ENCODE measurements at regions not wholly inside any gene's neighbourhood (a gene's known extent, or its start where the extent isn't known, plus 50 kb on each side); places are given as distances from the start of the nearest gene placed in this dataset.

DNA sequence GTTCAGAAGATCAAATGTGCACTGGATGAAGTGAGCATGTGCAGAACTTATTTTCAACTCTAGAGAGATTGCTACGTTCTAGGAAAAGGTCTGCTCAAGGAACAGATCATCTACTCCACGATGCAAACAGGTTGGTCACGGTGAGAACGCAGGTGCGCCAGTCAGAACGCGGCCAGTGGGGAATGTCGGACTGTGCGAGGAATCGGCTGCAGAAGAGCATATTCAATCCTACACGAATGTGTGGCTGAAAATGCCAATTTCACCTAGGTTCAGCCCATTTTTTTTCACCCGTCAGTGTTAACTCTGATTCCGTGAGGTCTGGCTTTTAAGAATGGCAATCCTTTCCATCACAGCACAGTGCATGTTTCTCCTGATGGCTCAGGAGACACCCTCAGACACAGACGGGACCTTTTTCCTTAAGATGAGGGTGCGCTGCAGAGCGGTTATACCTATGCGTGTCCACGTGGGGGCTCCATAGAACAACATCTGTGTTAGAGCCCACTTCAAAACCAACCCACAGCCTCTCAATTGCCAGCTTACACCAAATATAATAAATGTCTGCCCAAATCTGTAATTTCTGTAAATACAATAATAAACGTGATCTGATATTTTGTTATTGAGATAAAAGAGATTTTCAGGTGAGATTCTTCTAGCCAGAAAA lies 250.4 kb downstream of the FOXA2 start:
- Histone ChIP-seq H3K27me3 (ENCODE audit: insufficient read depth, low read length) (no peaks in the 10 kb centered on the region), H3K9me3 (ENCODE audit: control insufficient read depth in 1 of 2, low read length in 2 of 2) (no peaks in the 10 kb centered on the region), H3K4me1 (ENCODE audit: insufficient read depth, low read length) (no peaks in the 10 kb centered on the region), H3K36me3 (ENCODE audit: insufficient read depth, low read length) (no peaks in the 10 kb centered on the region), H3K27ac (ENCODE audit: low read depth, low read length) (no peak overlapping the region), H3K4me3 (ENCODE audit: low read length in 2 of 2) (no peak overlapping the region)
- DNase-seq: no peak
- H3K27ac Mint-ChIP-seq: no peak overlapping the region
- peaks cover 0 to 1% of the 10 kb centered on the region in 2 donors for H3K36me3 Mint-ChIP-seq
- no peak overlapping the region for H3K4me3 Mint-ChIP-seq
- peaks cover 0 to 4% (median 2%) of the 10 kb centered on the region in 8 donors for H3K9me3 Mint-ChIP-seq
- ChIA-PET CTCF (ENCODE audit: partially characterized antibody) (no interaction called here), POLR2A (ENCODE audit: partially characterized antibody) (no interaction called here)
- intact Hi-C loops (cut with micrococcal nuclease): no loop called here
- H3K27me3 Mint-ChIP-seq: no peaks in the 10 kb centered on the region
- peaks cover 0 to 1% (median under 1%) of the 10 kb centered on the region in 4 donors for H3K4me1 Mint-ChIP-seq

DNA sequence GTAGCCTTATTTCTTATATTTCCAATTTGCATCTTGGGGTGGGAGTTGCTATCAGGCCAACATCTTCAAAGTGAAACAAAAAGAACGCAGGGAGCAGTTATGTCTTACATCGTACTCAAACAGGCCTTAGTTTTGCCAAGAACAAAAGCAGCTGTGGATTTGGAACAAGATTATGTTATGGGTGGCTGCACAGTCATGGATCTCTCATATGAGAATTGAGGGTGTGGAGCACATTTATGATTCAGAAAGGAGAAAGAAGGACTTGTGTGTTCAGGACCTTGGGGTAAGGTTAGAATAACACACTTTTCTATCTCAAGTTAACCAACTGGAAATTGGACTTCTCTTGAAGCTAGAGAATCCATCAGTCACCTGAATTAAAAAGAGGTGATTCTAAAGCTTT lies 259.9 kb downstream of the FOXA2 start:
- H3K27me3 Mint-ChIP-seq: no peaks in the 10 kb centered on the region

DNA sequence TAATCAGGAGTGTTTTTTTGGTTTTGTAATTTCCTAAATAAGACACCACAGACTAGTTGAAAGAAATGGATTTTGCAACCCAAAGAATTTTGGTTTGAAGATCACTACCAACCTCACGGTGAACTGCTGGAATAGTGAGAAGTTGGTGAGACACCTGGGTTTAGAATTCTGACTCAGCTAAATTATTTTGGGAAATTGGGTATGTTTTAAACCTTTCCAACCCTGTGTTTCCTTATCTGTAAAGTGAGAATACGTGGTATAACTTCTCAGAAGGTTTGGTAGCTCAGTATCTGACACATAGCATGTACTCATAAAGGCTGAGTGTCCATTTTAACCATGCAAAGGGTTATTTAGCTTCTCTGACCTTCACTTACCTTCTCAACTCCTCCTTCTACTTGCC lies 261.9 kb downstream of the FOXA2 start:
- no peaks in the 10 kb centered on the region for H3K27me3 ChIP-seq (ENCODE audit: insufficient read depth, low read length)
- H3K4me3 ChIP-seq (ENCODE audit: low read length in 2 of 2): no peak overlapping the region
- no peak overlapping the region for H3K27ac ChIP-seq (ENCODE audit: low read depth, low read length)
- H3K27me3 Mint-ChIP-seq: peaks cover 0 to 2% of the 10 kb centered on the region in 2 donors
- H3K36me3 Mint-ChIP-seq: peaks cover 0 to 3% of the 10 kb centered on the region in 2 donors
- ChIA-PET CTCF (ENCODE audit: partially characterized antibody) (no interaction called here), POLR2A (ENCODE audit: partially characterized antibody) (no interaction called here)
- H3K4me1 ChIP-seq (ENCODE audit: insufficient read depth, low read length): no peaks in the 10 kb centered on the region
- no peak overlapping the region for H3K27ac Mint-ChIP-seq
- H3K36me3 ChIP-seq (ENCODE audit: insufficient read depth, low read length): no peaks in the 10 kb centered on the region
- intact Hi-C loops (cut with micrococcal nuclease): no loop called here
- no peaks in the 10 kb centered on the region for H3K4me1 Mint-ChIP-seq
- peaks cover 0 to 9% (median 4%) of the 10 kb centered on the region in 8 donors for H3K9me3 Mint-ChIP-seq
- H3K4me3 Mint-ChIP-seq: no peak overlapping the region
- no peaks in the 10 kb centered on the region for H3K9me3 ChIP-seq (ENCODE audit: control insufficient read depth in 1 of 2, low read length in 2 of 2)
- DNase-seq: no peak

More for the DNA sequence above, 259.9 kb downstream of the FOXA2 start:
- Mint-ChIP-seq H3K36me3 (no peaks in the 10 kb centered on the region), H3K9me3 (peaks cover 0 to 9% (median under 1%) of the 10 kb centered on the region in 8 donors), H3K4me3 (no peak overlapping the region), H3K4me1 (no peaks in the 10 kb centered on the region), H3K27ac (no peak overlapping the region)
- Histone ChIP-seq H3K27ac (ENCODE audit: low read depth, low read length) (no peak overlapping the region), H3K27me3 (ENCODE audit: insufficient read depth, low read length) (no peaks in the 10 kb centered on the region), H3K9me3 (ENCODE audit: control insufficient read depth in 1 of 2, low read length in 2 of 2) (no peaks in the 10 kb centered on the region), H3K36me3 (ENCODE audit: insufficient read depth, low read length) (no peaks in the 10 kb centered on the region), H3K4me3 (ENCODE audit: low read length in 2 of 2) (no peak overlapping the region), H3K4me1 (ENCODE audit: insufficient read depth, low read length) (no peaks in the 10 kb centered on the region)
- CTCF ChIA-PET (ENCODE audit: partially characterized antibody): no interaction called here
- POLR2A ChIA-PET (ENCODE audit: partially characterized antibody): no interaction called here
- intact Hi-C loops (cut with micrococcal nuclease): no loop called here
- no peak for DNase-seq

DNA sequence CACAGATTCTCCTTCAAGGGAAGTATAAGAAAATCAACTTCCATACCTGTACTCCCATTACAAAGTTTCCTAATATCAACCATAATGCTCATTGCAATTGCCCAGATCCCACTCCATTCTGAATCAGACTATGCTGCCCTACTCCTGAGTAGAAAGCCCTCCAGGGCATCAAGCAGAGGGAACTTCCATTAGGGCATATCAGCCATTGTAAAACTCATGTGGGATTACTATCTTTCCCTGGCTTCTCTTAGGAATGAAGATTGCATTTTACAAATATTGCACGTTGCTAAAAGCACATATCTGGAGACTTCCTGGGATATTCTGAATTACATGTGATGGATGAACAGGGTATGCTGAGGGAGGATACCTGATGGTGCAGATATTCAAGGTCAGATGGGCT lies 263.2 kb downstream of the FOXA2 start:
- H3K4me3 ChIP-seq (ENCODE audit: low read length in 2 of 2): no peak overlapping the region
- H3K4me1 Mint-ChIP-seq: no peaks in the 10 kb centered on the region

DNA sequence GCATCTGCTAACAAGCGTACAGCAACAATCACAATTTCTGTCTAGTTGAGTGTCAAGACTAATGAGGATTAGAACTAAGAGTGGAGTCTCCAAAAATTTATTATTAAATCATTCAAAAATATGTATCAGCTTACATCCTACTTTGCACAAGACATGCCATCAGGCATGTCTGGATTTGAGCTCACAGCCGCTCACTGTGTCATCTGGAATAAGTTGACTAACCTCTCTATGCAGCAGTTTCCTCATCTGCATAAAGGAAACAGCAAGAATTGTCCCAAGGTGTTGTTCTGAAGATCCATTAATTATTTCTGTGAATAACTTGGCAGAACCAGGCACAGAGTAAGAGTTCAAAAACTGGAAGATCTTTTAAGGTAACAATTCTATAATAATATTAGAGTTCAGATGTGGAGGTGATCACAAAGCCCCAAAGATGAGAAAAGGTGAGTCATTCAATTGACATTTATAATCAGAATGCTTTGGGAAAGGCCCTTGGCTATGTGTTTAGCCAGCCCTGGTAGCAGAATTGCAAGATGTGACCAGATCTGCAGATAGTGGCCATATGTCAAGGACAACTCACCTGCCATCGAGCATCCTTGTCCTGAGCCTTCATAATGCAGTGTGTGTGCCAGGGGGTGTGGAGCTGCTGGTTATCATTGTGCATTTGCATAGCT lies 264.0 kb downstream of the FOXA2 start:
- peaks cover 0 to 2% of the 10 kb centered on the region in 2 donors for H3K27me3 Mint-ChIP-seq
- ChIA-PET CTCF (ENCODE audit: partially characterized antibody) (no interaction called here), POLR2A (ENCODE audit: partially characterized antibody) (no interaction called here)
- no peaks in the 10 kb centered on the region for H3K9me3 ChIP-seq (ENCODE audit: control insufficient read depth in 1 of 2, low read length in 2 of 2)
- no peaks in the 10 kb centered on the region for H3K4me1 ChIP-seq (ENCODE audit: insufficient read depth, low read length)
- no peak overlapping the region for H3K4me3 Mint-ChIP-seq
- H3K4me3 ChIP-seq (ENCODE audit: low read length in 2 of 2): no peak overlapping the region
- H3K4me1 Mint-ChIP-seq: no peaks in the 10 kb centered on the region
- DNase-seq: no peak
- H3K9me3 Mint-ChIP-seq: peaks cover 0 to 9% (median 5%) of the 10 kb centered on the region in 8 donors
- intact Hi-C loops (cut with micrococcal nuclease): no loop called here
- no peak overlapping the region for H3K27ac Mint-ChIP-seq
- no peaks in the 10 kb centered on the region for H3K27me3 ChIP-seq (ENCODE audit: insufficient read depth, low read length)
- peaks cover 0 to 3% of the 10 kb centered on the region in 2 donors for H3K36me3 Mint-ChIP-seq
- H3K36me3 ChIP-seq (ENCODE audit: insufficient read depth, low read length): no peaks in the 10 kb centered on the region
- H3K27ac ChIP-seq (ENCODE audit: low read depth, low read length): no peak overlapping the region

More for the DNA sequence above, 263.2 kb downstream of the FOXA2 start:
- H3K4me1 ChIP-seq (ENCODE audit: insufficient read depth, low read length): no peaks in the 10 kb centered on the region
- no peak for DNase-seq
- intact Hi-C loops (cut with micrococcal nuclease): no loop called here
- ChIA-PET CTCF (ENCODE audit: partially characterized antibody) (no interaction called here), POLR2A (ENCODE audit: partially characterized antibody) (no interaction called here)
- peaks cover 0 to 3% of the 10 kb centered on the region in 2 donors for H3K36me3 Mint-ChIP-seq
- peaks cover 0 to 9% (median 4%) of the 10 kb centered on the region in 8 donors for H3K9me3 Mint-ChIP-seq
- H3K27ac Mint-ChIP-seq: no peak overlapping the region
- H3K27me3 Mint-ChIP-seq: peaks cover 0 to 2% of the 10 kb centered on the region in 2 donors
- H3K36me3 ChIP-seq (ENCODE audit: insufficient read depth, low read length): no peaks in the 10 kb centered on the region
- no peaks in the 10 kb centered on the region for H3K9me3 ChIP-seq (ENCODE audit: control insufficient read depth in 1 of 2, low read length in 2 of 2)
- H3K4me3 Mint-ChIP-seq: no peak overlapping the region
- H3K27me3 ChIP-seq (ENCODE audit: insufficient read depth, low read length): no peaks in the 10 kb centered on the region
- H3K27ac ChIP-seq (ENCODE audit: low read depth, low read length): no peak overlapping the region

DNA sequence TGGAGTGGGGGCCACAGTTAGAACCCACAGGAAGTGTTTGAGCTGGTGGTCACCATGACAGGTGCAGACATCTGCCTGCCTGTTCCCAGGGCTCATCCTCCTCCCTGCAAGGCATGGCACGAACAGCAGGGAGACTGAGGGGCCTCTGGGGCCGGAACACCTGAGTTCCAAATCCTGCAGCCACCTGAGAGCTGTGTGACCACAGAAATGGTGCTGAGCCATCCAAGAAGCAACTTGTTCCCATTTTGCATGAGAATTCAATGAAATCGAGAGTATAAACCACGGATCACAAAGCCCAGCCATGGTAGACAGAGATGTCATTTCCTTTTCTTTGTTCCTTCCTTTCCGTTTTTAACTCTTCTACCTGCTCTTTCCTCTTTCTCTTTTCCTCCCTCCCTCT lies 268.6 kb downstream of the FOXA2 start:
- ChIA-PET POLR2A (ENCODE audit: partially characterized antibody) (no interaction called here), CTCF (ENCODE audit: partially characterized antibody) (no interaction called here)
- Histone ChIP-seq H3K4me3 (ENCODE audit: low read length in 2 of 2) (no peak overlapping the region), H3K27ac (ENCODE audit: low read depth, low read length) (no peak overlapping the region), H3K4me1 (ENCODE audit: insufficient read depth, low read length) (no peaks in the 10 kb centered on the region), H3K9me3 (ENCODE audit: control insufficient read depth in 1 of 2, low read length in 2 of 2) (no peaks in the 10 kb centered on the region), H3K27me3 (ENCODE audit: insufficient read depth, low read length) (no peaks in the 10 kb centered on the region), H3K36me3 (ENCODE audit: insufficient read depth, low read length) (no peaks in the 10 kb centered on the region)
- Mint-ChIP-seq H3K27ac (no peak overlapping the region), H3K4me3 (no peak overlapping the region), H3K4me1 (no peaks in the 10 kb centered on the region), H3K9me3 (peaks cover 0 to 9% (median 7%) of the 10 kb centered on the region in 8 donors), H3K27me3 (peaks cover 0 to 2% of the 10 kb centered on the region in 2 donors), H3K36me3 (peaks cover 0 to 3% of the 10 kb centered on the region in 2 donors)
- intact Hi-C loops (cut with micrococcal nuclease): no loop called here
- no peak for DNase-seq

DNA sequence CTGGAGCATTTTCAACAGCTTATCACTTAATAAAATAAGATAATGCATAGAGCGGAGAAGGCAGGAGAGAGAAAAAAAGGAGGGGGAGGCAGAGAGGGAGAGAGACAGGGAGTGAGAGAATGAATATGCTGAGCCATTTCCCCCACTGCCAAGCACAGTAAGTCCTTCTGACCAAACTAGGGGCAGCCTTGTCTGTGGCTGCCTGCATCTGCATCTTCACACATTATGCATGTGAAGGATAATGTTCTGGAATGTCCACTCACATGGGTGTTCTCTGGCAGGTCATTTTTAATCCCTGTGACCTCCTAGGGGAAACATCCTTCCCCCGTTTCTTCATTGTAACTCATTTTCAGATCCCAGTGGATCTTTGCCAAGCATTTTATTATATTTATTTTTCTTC lies 269.3 kb downstream of the FOXA2 start:
- Histone ChIP-seq H3K27ac (ENCODE audit: low read depth, low read length) (no peak overlapping the region), H3K27me3 (ENCODE audit: insufficient read depth, low read length) (no peaks in the 10 kb centered on the region), H3K4me3 (ENCODE audit: low read length in 2 of 2) (no peak overlapping the region), H3K9me3 (ENCODE audit: control insufficient read depth in 1 of 2, low read length in 2 of 2) (no peaks in the 10 kb centered on the region), H3K4me1 (ENCODE audit: insufficient read depth, low read length) (no peaks in the 10 kb centered on the region), H3K36me3 (ENCODE audit: insufficient read depth, low read length) (no peaks in the 10 kb centered on the region)
- no peak overlapping the region for H3K27ac Mint-ChIP-seq
- ChIA-PET POLR2A (ENCODE audit: partially characterized antibody) (no interaction called here), CTCF (ENCODE audit: partially characterized antibody) (no interaction called here)
- DNase-seq: no peak
- H3K4me1 Mint-ChIP-seq: no peaks in the 10 kb centered on the region
- intact Hi-C loops (cut with micrococcal nuclease): no loop called here
- no peak overlapping the region for H3K4me3 Mint-ChIP-seq
- peaks cover 0 to 3% of the 10 kb centered on the region in 2 donors for H3K36me3 Mint-ChIP-seq
- peaks cover 0 to 2% of the 10 kb centered on the region in 2 donors for H3K27me3 Mint-ChIP-seq
- peaks cover 0 to 9% (median 7%) of the 10 kb centered on the region in 8 donors for H3K9me3 Mint-ChIP-seq

Measured in CD4-positive, alpha-beta memory T cell (primary cell).